IMR-90 (cell line): ENCODE measurements at regions not wholly inside any gene's neighbourhood (a gene's known extent, or its start where the extent isn't known, plus 50 kb on each side); places are given as distances from the start of the nearest gene placed in this dataset.

Source experiments
- ATAC-seq: fragments of 200-7000 bp; cut with Tn5 transposase; 2 replicates; pipeline ENCODE4 v1.9.1; 2020; ENCODE audit warnings: low read depth, mild to moderate bottlenecking, moderate library complexity
- BruUV-seq: library from RNA; stranded (reverse); fragments of 400-500 nt; replicated peaks from 2 replicates; lab custom pipeline; 2021; lab: Mats Ljungman, UMichigan
- CTCF ChIA-PET: fragments of 300-600 bp; formaldehyde crosslinking; extraction: SDS; loops from one replicate; lab custom pipeline; 2021; ENCODE audit warnings: antibody characterized with exemption; lab: Yijun Ruan, JAX
- POLR2A ChIA-PET: fragments of 300-600 bp; sonication (Branson Sonifier 250); formaldehyde crosslinking; loops from one replicate; lab custom pipeline; 2022; ENCODE audit warnings: antibody characterized with exemption; ENCODE audit not compliant: unreplicated experiment; lab: Charles Lee
- DNase-seq: peaks from one replicate; pipeline ENCODE4 v3.0.0; 2013
- H2AFZ ChIP-seq: replicated peaks from 2 replicates; pipeline ENCODE3; 2013; ENCODE audit warnings: low read length, mild to moderate bottlenecking; ENCODE audit not compliant: poor library complexity
- H2AK5ac ChIP-seq: 2 replicates; pipeline ENCODE4 v1.6.1; 2013; ENCODE audit warnings: low read depth, low read length, inconsistent platforms
- H2AK9ac ChIP-seq: replicated peaks from 2 replicates; pipeline ENCODE3; 2013; ENCODE audit warnings: mild to moderate bottlenecking, low read depth, low read length, moderate library complexity; ENCODE audit not compliant: poor library complexity
- H2BK120ac ChIP-seq: 2 replicates; pipeline ENCODE4 v1.6.1; 2013; ENCODE audit warnings: low read depth, low read length, inconsistent platforms
- H2BK15ac ChIP-seq: 3 replicates; pipeline ENCODE4 v1.6.1; 2013; ENCODE audit warnings: low read depth, low read length, inconsistent platforms
- H2BK20ac ChIP-seq: 2 replicates; pipeline ENCODE4 v1.6.1; 2013; ENCODE audit warnings: low read depth, mild to moderate bottlenecking, inconsistent platforms, low read length, moderate library complexity
- H2BK5ac ChIP-seq: 2 replicates; pipeline ENCODE4 v1.6.1; 2013; ENCODE audit warnings: mild to moderate bottlenecking, low read depth, low read length, inconsistent platforms; ENCODE audit not compliant: poor library complexity, severe bottlenecking
- H3K14ac ChIP-seq: replicated peaks from 2 replicates; pipeline ENCODE4 v1.6.1; 2013; ENCODE audit warnings: low read depth, low read length, inconsistent platforms
- H3K18ac ChIP-seq: 2 replicates; pipeline ENCODE4 v1.6.1; 2013; ENCODE audit warnings: low read depth, low read length, control low read depth
- H3K23ac ChIP-seq: 2 replicates; pipeline ENCODE4 v1.6.1; 2013; ENCODE audit warnings: low read depth, low read length, inconsistent platforms
- H3K27ac ChIP-seq: 2 replicates; pipeline ENCODE4 v1.5.1; 2013; ENCODE audit warnings: mild to moderate bottlenecking, control low read depth, low read length; ENCODE audit not compliant: insufficient read depth
- H3K27me3 ChIP-seq: 2 replicates; pipeline ENCODE4 v1.6.1; 2013; ENCODE audit warnings: low read length; ENCODE audit not compliant: control insufficient read depth, insufficient read depth
- H3K36me3 ChIP-seq: 2 replicates; pipeline ENCODE4 v1.6.1; 2013; ENCODE audit warnings: low read length, mixed read lengths; ENCODE audit not compliant: control insufficient read depth, insufficient read depth
- H3K4ac ChIP-seq: 2 replicates; pipeline ENCODE4 v1.6.1; 2013; ENCODE audit warnings: low read depth, low read length, inconsistent platforms
- H3K4me1 ChIP-seq: 2 replicates; pipeline ENCODE4 v1.6.1; 2013; ENCODE audit warnings: low read length, mixed read lengths; ENCODE audit not compliant: control insufficient read depth, insufficient read depth
- H3K4me2 ChIP-seq: 2 replicates; pipeline ENCODE4 v1.6.1; 2013; ENCODE audit warnings: low read depth, mild to moderate bottlenecking, control low read depth, low read length, moderate library complexity
- H3K4me3 ChIP-seq: 2 replicates; pipeline ENCODE4 v1.5.1; 2013; ENCODE audit warnings: low read depth, mild to moderate bottlenecking, control low read depth, low read length, moderate library complexity; ENCODE audit not compliant: insufficient read depth
- H3K56ac ChIP-seq: 2 replicates; pipeline ENCODE4 v1.6.1; 2013; ENCODE audit warnings: low read length, inconsistent platforms; ENCODE audit not compliant: insufficient read depth; ENCODE audit errors: extremely low read depth
- H3K79me1 ChIP-seq, 2 experiments: 2 replicates each; pipeline ENCODE4 v1.6.1; 2013; ENCODE audit warnings: low read length in 2 of 2, inconsistent platforms in 1 of 2, low read depth in 1 of 2
- H3K9ac ChIP-seq: 2 replicates; pipeline ENCODE4 v1.6.1; 2013; ENCODE audit warnings: low read depth, low read length, control low read depth
- H3K9me1 ChIP-seq: 2 replicates; pipeline ENCODE4 v1.6.1; 2013; ENCODE audit warnings: low read length, inconsistent platforms; ENCODE audit not compliant: insufficient read depth
- H3K9me3 ChIP-seq: 2 replicates; pipeline ENCODE4 v1.6.1; 2013; ENCODE audit warnings: low read length; ENCODE audit not compliant: control insufficient read depth, insufficient read depth
- H4K20me1 ChIP-seq: 2 replicates; pipeline ENCODE4 v1.6.1; 2013; ENCODE audit warnings: low read length, inconsistent platforms; ENCODE audit not compliant: insufficient read depth
- H4K5ac ChIP-seq: 2 replicates; pipeline ENCODE4 v1.6.1; 2013; ENCODE audit warnings: mild to moderate bottlenecking, low read depth, low read length, control low read depth
- H4K8ac ChIP-seq, 2 experiments: 2 replicates each; pipeline ENCODE4 v1.6.1; 2013; ENCODE audit warnings: low read depth in 2 of 2, low read length in 2 of 2, control low read depth in 1 of 2, inconsistent platforms in 1 of 2
- H4K91ac ChIP-seq: 2 replicates; pipeline ENCODE4 v1.6.1; 2013; ENCODE audit warnings: low read depth, low read length, inconsistent platforms; ENCODE audit not compliant: insufficient read depth
- CEBPB ChIP-seq: IDR thresholded peaks from 2 replicates; pipeline ENCODE4 v1.6.1; 2012; ENCODE audit warnings: low read depth, low read length, improper control_type of control experiment
- CHD1 ChIP-seq: IDR thresholded peaks from 2 replicates; pipeline ENCODE4 v1.6.1; 2012; ENCODE audit warnings: low read depth, low read length, improper control_type of control experiment
- CTCF ChIP-seq: conservative IDR thresholded peaks from 2 replicates; pipeline ENCODE4 v1.5.1; 2012; ENCODE audit warnings: mild to moderate bottlenecking, low read depth, low read length, improper control_type of control experiment
- RFX5 ChIP-seq: IDR thresholded peaks from 2 replicates; pipeline ENCODE4 v1.8.0; 2012; ENCODE audit warnings: low read depth, mild to moderate bottlenecking, low read length, moderate library complexity
- WGBS, 2 experiments: methylation state at CpG; one replicate each; pipeline versions ENCODE4 v1.1.5 to v1.1.7; 2013; ENCODE audit warnings: missing lambda C conversion rate in 2 of 2; ENCODE audit not compliant: insufficient read length in 1 of 2; ENCODE audit errors: extremely low coverage in 2 of 2; 5-methylcytosine and 5-hydroxymethylcytosine counted together
- dilution Hi-C: fragments of 300-500 bp; cut with HindIII; formaldehyde crosslinking; loops from one replicate; pipeline ENCODE4 v1.14.3; 2018; ENCODE audit warnings: low sequenced_read_pairs; ENCODE audit not compliant: unreplicated experiment
- in situ Hi-C: fragments of 300-500 bp; cut with MboI; formaldehyde crosslinking; loops from 3 replicates; pipeline ENCODE4 v1.14.3; 2019; ENCODE audit warnings: low sequenced_read_pairs, inconsistent platforms, mixed read lengths
- intact Hi-C: fragments of 100-400 bp; cut with micrococcal nuclease; formaldehyde crosslinking; loops from 2 replicates; pipeline ENCODE4 v1.10.0; 2022

DNA sequence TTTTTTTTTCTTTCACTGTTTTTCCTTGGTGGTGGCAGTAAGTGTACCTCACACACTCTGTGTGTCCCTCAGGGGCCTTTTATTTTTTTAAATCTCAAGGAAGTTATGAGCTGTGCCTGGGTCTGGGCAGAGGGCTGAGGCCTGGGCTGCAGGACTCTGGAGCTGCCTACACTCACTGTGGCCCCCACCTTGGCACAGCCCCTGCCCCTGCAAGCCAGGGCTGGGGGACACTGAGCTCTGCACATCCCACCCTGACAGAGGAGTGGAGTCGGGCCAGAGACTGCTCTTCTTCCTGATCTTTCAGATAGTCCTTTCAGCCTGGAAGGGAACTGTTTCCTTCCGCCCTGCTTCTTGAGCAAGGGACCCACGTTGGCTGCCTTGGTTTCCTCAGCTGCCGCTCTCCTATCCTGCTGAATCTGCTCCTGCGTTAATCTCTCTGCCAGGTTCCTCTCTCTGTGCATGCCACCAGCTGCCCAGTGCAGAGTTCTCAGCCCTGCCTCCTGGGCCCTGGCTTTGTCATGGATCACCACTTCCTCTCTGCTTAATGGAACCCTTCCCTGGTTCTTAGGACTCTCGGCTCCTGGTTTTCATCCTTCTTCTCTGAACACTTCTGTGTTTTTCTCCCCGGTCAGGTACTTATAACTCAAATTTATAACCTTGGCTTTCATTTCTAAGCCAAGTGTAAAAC, 502.3 kb downstream of the DIRAS2 start:
- no peak overlapping the region for H2AK9ac ChIP-seq
- H4K5ac ChIP-seq: no peak overlapping the region
- DNase-seq: no peak
- H3K4me1 ChIP-seq: no peaks in the 10 kb centered on the region
- H2AK5ac ChIP-seq: no peak overlapping the region
- 58% methylated on average over 4 of the region's 7 CpGs; no CpG with 5 or more reads in 1 of the 2 experiments for WGBS, 2 experiments
- H3K9ac ChIP-seq: no peak overlapping the region
- H3K27me3 ChIP-seq: peaks cover 2% of the 10 kb centered on the region; the same call in 1 of the 2 replicates
- no peak overlapping the region for H3K23ac ChIP-seq
- no peak overlapping the region for H2BK20ac ChIP-seq
- H3K79me1 ChIP-seq: no peaks in the 10 kb centered on the region
- no peak overlapping the region for H4K91ac ChIP-seq
- H3K27ac ChIP-seq: no peak overlapping the region
- no peak overlapping the region for H3K4ac ChIP-seq
- H2BK15ac ChIP-seq: no peak overlapping the region
- H3K4me2 ChIP-seq: no peak overlapping the region
- H2BK5ac ChIP-seq: no peak overlapping the region
- no peak for TF ChIP-seq CHD1
- TF ChIP-seq CTCF: no peak
- no peak for TF ChIP-seq CEBPB
- TF ChIP-seq RFX5: no peak
- in situ Hi-C loops: loop anchor here (5.0 kb wide), 1 partner anchor 732 kb away; no protein-coding TSS in a partner anchor
- POLR2A ChIA-PET: no interaction called here
- BruUV-seq: no TSS peak
- no peak overlapping the region for H2BK120ac ChIP-seq
- no peaks in the 10 kb centered on the region for H3K9me1 ChIP-seq
- H3K36me3 ChIP-seq: no peaks in the 10 kb centered on the region
- dilution Hi-C loops: no loop called here
- H2AFZ ChIP-seq: no peak overlapping the region
- no peak overlapping the region for H4K8ac ChIP-seq
- no peaks in the 10 kb centered on the region for H3K9me3 ChIP-seq
- ATAC-seq: no peak
- CTCF ChIA-PET: no interaction called here
- no peak overlapping the region for H3K18ac ChIP-seq
- H3K4me3 ChIP-seq: no peak overlapping the region
- H4K20me1 ChIP-seq: no peaks in the 10 kb centered on the region
- H3K14ac ChIP-seq: no peak overlapping the region
- no peak overlapping the region for H3K56ac ChIP-seq
- intact Hi-C loops: loop anchor here (2.0 to 5.0 kb wide), 2 partner anchors 503 to 617 kb away; partner anchors contain the start of gene DIRAS2
